GM23248 (cell line): ENCODE measurements at regions not wholly inside any gene's neighbourhood (a gene's known extent, or its start where the extent isn't known, plus 50 kb on each side); places are given as distances from the start of the nearest gene placed in this dataset.

Source experiments
- DNase-seq: peaks from one replicate; pipeline ENCODE4 v3.0.0-alpha.2; 2015
- H2AFZ ChIP-seq: fragments of 200-600 bp; sonication (generic); 2 replicates; pipeline ENCODE4 v1.6.1; 2016; ENCODE audit warnings: antibody characterized with exemption
- H3F3A ChIP-seq: fragments of 200-600 bp; sonication (generic); 2 replicates; pipeline ENCODE4 v1.6.1; 2016; ENCODE audit warnings: mild to moderate bottlenecking, antibody characterized with exemption, mixed run types; ENCODE audit not compliant: insufficient read depth
- H3K27ac ChIP-seq: fragments of 200-600 bp; sonication (generic); 2 replicates; pipeline ENCODE4 v1.5.1; 2016; ENCODE audit warnings: mild to moderate bottlenecking
- H3K27me3 ChIP-seq: fragments of 200-600 bp; sonication (generic); replicated peaks from 2 replicates; pipeline ENCODE4 v1.6.1; 2016; ENCODE audit warnings: mild to moderate bottlenecking; ENCODE audit not compliant: insufficient read depth
- H3K36me3 ChIP-seq: fragments of 200-600 bp; sonication (generic); 2 replicates; pipeline ENCODE4 v1.6.1; 2016; ENCODE audit warnings: low read depth, mild to moderate bottlenecking
- H3K4me1 ChIP-seq: fragments of 200-600 bp; sonication (generic); 2 replicates; pipeline ENCODE4 v1.6.1; 2016; ENCODE audit warnings: mild to moderate bottlenecking; ENCODE audit not compliant: insufficient read depth
- H3K4me2 ChIP-seq: fragments of 200-600 bp; sonication (generic); one replicate; pipeline ENCODE4 v1.6.1; 2016; ENCODE audit warnings: mild to moderate bottlenecking; ENCODE audit not compliant: unreplicated experiment
- H3K4me3 ChIP-seq: fragments of 200-600 bp; sonication (generic); 2 replicates; pipeline ENCODE4 v1.5.1; 2016; ENCODE audit warnings: mild to moderate bottlenecking
- H3K79me2 ChIP-seq: fragments of 200-600 bp; sonication (generic); 2 replicates; pipeline ENCODE4 v1.6.1; 2016; ENCODE audit warnings: mild to moderate bottlenecking; ENCODE audit not compliant: insufficient read depth
- H3K9ac ChIP-seq: fragments of 200-600 bp; sonication (generic); 2 replicates; pipeline ENCODE4 v1.6.1; 2016; ENCODE audit warnings: mild to moderate bottlenecking
- H3K9me2 ChIP-seq: fragments of 200-600 bp; sonication (generic); 2 replicates; pipeline ENCODE4 v1.6.1; 2016; ENCODE audit warnings: mixed run types, mild to moderate bottlenecking, moderate library complexity; ENCODE audit not compliant: insufficient read depth
- H3K9me3 ChIP-seq: fragments of 200-600 bp; sonication (generic); one replicate; pipeline ENCODE4 v1.6.1; 2017; ENCODE audit warnings: low read depth
- H4K20me1 ChIP-seq: fragments of 200-600 bp; sonication (generic); 2 replicates; pipeline ENCODE4 v1.6.0; 2016; ENCODE audit not compliant: insufficient read depth
- EZH2 ChIP-seq: fragments of 200-600 bp; sonication (generic); IDR thresholded peaks from 2 replicates; pipeline ENCODE4 v1.6.1; 2018; ENCODE audit warnings: antibody characterized with exemption, mild to moderate bottlenecking; ENCODE audit not compliant: insufficient read depth, poor library complexity, severe bottlenecking
- EZH2phosphoT487 ChIP-seq: fragments of 200-600 bp; sonication (generic); IDR thresholded peaks from 2 replicates; pipeline ENCODE4 v1.6.1; 2018; ENCODE audit warnings: antibody characterized with exemption, moderate library complexity, mild to moderate bottlenecking, low read depth; ENCODE audit not compliant: insufficient read depth
- WGBS, 2 experiments: methylation state at CpG; one replicate each; pipeline ENCODE4 v1.1.6; 2015 to 2017; ENCODE audit warnings: low lambda C conversion rate in 2 of 2, low coverage in 1 of 2; ENCODE audit errors: missing lambda C conversion rate in 2 of 2; 5-methylcytosine and 5-hydroxymethylcytosine counted together
- in situ Hi-C: fragments of 300-500 bp; cut with MboI; formaldehyde crosslinking; loops from 2 replicates; pipeline ENCODE4 v1.15.0; 2020

DNA sequence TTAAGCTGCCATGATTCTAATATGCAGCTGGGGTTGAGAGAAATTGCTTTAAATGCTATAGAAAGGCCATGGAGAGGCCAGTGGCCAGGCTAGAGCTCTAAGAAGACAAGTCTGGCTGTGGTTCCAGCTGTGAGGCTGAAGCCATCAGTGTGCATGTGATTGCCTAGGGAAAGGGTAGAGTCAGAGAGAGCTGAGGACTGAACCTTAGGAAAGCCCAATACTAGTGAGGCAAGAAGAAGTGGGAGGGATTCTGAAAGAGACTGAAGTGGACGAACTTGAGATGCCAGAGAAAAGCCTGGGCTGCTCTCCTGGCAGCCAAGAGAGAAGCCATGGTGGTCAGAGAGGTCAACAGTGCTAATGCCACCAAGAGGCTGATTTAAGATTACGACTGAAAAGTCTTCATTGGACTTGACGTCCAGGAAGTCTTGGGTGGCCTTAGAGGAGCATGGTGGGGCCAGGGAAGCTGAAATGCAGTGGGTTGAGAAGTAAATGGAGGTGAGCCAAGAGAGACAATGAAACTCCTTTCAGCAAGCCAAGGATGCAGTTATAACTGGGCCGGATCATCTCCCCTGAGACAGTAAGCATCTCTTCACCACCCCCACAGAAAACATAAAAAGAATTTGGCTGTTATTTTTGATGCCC, 133.2 kb downstream of the TMEM174 start:
- peaks cover 12% of the 10 kb centered on the region for H3F3A ChIP-seq
- peaks cover 18% of the 10 kb centered on the region for H3K4me1 ChIP-seq
- no peaks in the 10 kb centered on the region for H3K9me3 ChIP-seq
- H3K27ac ChIP-seq, result no peak overlapping the region
- H2AFZ ChIP-seq, result no peak overlapping the region
- no peaks in the 10 kb centered on the region for H3K79me2 ChIP-seq
- no peak overlapping the region for H3K4me2 ChIP-seq
- H3K4me3 ChIP-seq, result no peak overlapping the region
- no peaks in the 10 kb centered on the region for H3K9me2 ChIP-seq
- no peak for DNase-seq
- no peaks in the 10 kb centered on the region for H4K20me1 ChIP-seq
- H3K36me3 ChIP-seq, result no peaks in the 10 kb centered on the region
- in situ Hi-C loops, result loop anchor here (25.0 kb wide), 1 partner anchor 131 kb away; the partner anchor contains the start of gene FOXD1
- no peak overlapping the region for H3K9ac ChIP-seq
- H3K27me3 ChIP-seq, result no peaks in the 10 kb centered on the region
- 63 to 64% methylated on average over 4 of the region's 4 CpGs for WGBS, 2 experiments
- TF ChIP-seq EZH2 (no peak), EZH2phosphoT487 (no peak)

DNA sequence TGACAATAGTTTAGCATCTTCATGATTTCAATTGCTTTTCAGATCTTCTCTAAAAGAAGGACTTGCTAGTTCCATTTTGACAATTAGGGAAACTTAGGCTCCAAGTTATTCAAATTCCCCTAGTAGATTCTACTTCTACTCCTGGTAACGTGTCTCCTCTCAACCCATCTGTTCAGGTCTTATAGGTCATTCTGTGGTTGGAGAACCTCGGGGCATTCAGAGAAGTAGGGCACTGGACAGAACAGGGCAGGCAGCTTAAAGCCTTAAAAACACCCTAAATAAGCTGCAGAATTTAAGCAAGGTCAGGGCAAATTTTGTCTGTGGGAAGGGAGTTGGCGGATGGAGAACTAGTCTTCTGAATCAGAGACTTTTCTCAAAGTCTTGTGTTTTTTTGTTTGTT, 132.4 kb downstream of the TMEM174 start:
- Histone ChIP-seq H3K36me3 (no peaks in the 10 kb centered on the region), H3K4me3 (no peak overlapping the region), H2AFZ (no peak overlapping the region), H3K27me3 (0 out of 2 replicates have a peak, but pooled peaks cover 2% of the 10 kb centered on the region), H3K9me3 (no peaks in the 10 kb centered on the region), H3K27ac (no peak overlapping the region), H3K79me2 (no peaks in the 10 kb centered on the region), H3K9ac (no peak overlapping the region), H3K4me1 (peaks cover 10% of the 10 kb centered on the region), H3K9me2 (no peaks in the 10 kb centered on the region), H4K20me1 (no peaks in the 10 kb centered on the region), H3K4me2 (no peak overlapping the region), H3F3A (0 out of 2 replicates have a peak, but pooled peaks cover 4% of the 10 kb centered on the region)
- 95 to 100% methylated on average over 3 of the region's 3 CpGs for WGBS, 2 experiments
- no peak for TF ChIP-seq EZH2
- TF ChIP-seq EZH2phosphoT487, result no peak
- in situ Hi-C loops, result loop anchor here (25.0 kb wide), 1 partner anchor 132 kb away; the partner anchor contains the start of gene FOXD1
- DNase-seq, result no peak

DNA sequence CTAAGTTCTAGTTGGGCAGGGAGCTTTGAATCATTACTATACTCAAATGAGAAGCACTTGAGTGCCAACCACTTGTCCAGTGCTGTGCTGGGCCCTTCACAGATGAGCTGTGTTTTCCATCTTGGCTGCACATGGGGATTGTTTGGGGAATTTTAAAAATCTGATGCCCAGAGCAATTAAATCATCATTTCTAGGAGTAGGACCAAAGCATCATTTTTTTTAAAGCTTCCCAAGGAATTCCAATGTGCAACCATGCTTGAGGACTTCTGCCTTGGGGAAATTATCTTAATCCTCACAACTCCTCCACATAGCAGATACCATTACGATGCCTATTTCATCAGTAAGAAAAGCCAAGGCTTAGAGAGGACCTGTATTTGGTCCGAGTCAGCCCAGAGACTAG, 131.4 kb downstream of the TMEM174 start:
- no peak for DNase-seq
- TF ChIP-seq EZH2phosphoT487, result no peak
- no peak for TF ChIP-seq EZH2
- H3K27me3 ChIP-seq, result 0 out of 2 replicates have a peak, but pooled peaks cover 11% of the 10 kb centered on the region
- no peaks in the 10 kb centered on the region for H4K20me1 ChIP-seq
- H2AFZ ChIP-seq, result no peak overlapping the region
- WGBS, 2 experiments, result 81 to 86% methylated on average over 2 of the region's 2 CpGs
- no peak overlapping the region for H3K27ac ChIP-seq
- no peaks in the 10 kb centered on the region for H3K36me3 ChIP-seq
- in situ Hi-C loops, result loop anchor here (25.0 kb wide), 1 partner anchor 133 kb away; the partner anchor contains the start of gene FOXD1
- no peaks in the 10 kb centered on the region for H3K9me2 ChIP-seq
- H3K4me3 ChIP-seq, result no peak overlapping the region
- H3F3A ChIP-seq, result no peaks in the 10 kb centered on the region
- H3K4me1 ChIP-seq, result 0 out of 2 replicates have a peak, but pooled peaks cover 8% of the 10 kb centered on the region
- no peaks in the 10 kb centered on the region for H3K9me3 ChIP-seq
- H3K9ac ChIP-seq, result no peak overlapping the region
- no peak overlapping the region for H3K4me2 ChIP-seq
- no peaks in the 10 kb centered on the region for H3K79me2 ChIP-seq

DNA sequence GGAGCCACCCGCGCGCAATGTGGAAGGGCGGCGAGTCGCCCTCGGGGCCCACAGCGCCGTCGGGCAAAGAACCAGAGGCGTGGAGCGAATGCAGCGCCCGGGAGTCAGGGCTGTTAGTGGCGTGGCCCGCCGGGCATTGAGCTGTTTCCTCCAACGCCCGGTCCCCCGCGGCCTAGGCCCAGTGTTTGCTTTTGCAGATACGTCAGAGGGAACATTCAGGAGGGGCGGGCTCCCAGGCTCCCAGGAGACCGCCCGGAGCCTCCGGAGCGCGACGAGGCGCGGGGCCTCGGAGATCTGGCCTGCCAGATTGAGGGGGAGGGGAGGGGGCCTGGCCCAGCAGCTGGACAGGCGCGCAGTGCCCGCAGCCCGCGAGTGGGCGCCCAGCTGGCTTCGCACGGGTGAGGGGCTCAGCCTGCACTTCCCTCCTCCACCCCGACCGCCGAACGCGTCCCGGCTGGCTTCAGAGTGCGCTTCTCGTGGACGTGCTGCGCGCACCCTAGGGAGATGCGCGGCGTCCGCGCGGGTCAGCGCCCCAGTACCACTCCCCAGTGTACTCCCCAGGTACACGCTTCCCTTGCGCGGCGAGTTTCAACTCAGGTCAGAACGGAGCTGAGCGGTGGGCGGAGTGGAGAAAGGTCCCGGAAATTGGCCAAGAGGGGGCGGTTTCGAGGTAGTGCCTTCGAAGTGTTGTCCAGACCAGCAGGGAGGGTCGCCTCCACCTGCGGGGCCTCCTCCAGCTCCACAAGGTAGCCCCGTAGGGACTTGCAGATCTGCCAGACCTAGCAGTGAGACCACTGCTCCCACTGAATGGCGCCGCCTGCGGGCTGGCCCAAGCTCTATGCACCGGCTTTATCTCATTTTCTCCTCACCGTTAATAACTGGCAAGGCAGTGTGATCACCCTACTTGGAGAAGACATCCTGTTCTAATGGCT, 130.4 kb downstream of the TMEM174 start:
- Histone ChIP-seq H4K20me1 (no peaks in the 10 kb centered on the region), H3K9me3 (no peaks in the 10 kb centered on the region), H3K36me3 (no peaks in the 10 kb centered on the region), H3K27me3 (0 out of 2 replicates have a peak, but pooled peaks cover 11% of the 10 kb centered on the region), H3K79me2 (no peaks in the 10 kb centered on the region), H3K4me2 (no peak overlapping the region), H3K4me3 (no peak overlapping the region), H2AFZ (no peak overlapping the region), H3K9me2 (no peaks in the 10 kb centered on the region), H3K27ac (no peak overlapping the region), H3F3A (no peaks in the 10 kb centered on the region), H3K4me1 (0 out of 2 replicates have a peak, but pooled peaks cover 8% of the 10 kb centered on the region), H3K9ac (no peak overlapping the region)
- no peak for DNase-seq
- 80% methylated on average over 60 to 74 of the region's 77 CpGs for WGBS, 2 experiments
- TF ChIP-seq EZH2 (no peak), EZH2phosphoT487 (no peak)
- in situ Hi-C loops, result loop anchor here (25.0 kb wide), 1 partner anchor 134 kb away; the partner anchor contains the start of gene FOXD1
